Activated CD8-positive, alpha-beta memory T cell treated with anti-CD3 and anti-CD28 coated beads for 1 hour (primary cell): ENCODE measurements at regions not wholly inside any gene's neighbourhood (a gene's known extent, or its start where the extent isn't known, plus 50 kb on each side); places are given as distances from the start of the nearest gene placed in this dataset.

Experiments used
- DNase-seq, 2 donors: peaks; one replicate each; pipeline ENCODE4 v3.0.0-alpha.2; 2020; ENCODE audit warnings: low read depth in 1 of 2; ENCODE audit errors: extremely low read depth in 1 of 2

GRCh38 chr20:17093782-17094181 is 133.1 kb upstream of the PCSK2 start:
- DNase-seq = no peak

GRCh38 chr20:17097603-17098002 is 129.2 kb upstream of the PCSK2 start:
- no peak for DNase-seq

GRCh38 chr20:17100506-17100905 is 126.3 kb upstream of the PCSK2 start:
- no peak for DNase-seq

- no peak for DNase-seq
Measured at GRCh38 chr20:17107127-17107526, 119.7 kb upstream of the PCSK2 start.

GRCh38 chr20:17108896-17109295 is 117.9 kb upstream of the PCSK2 start:
- DNase-seq = no peak

GRCh38 chr20:17109307-17109706 is 117.5 kb upstream of the PCSK2 start:
- DNase-seq = no peak

GRCh38 chr20:17128206-17128605 is 98.6 kb upstream of the PCSK2 start:
- no peak for DNase-seq

- no peak for DNase-seq
Measured at GRCh38 chr20:17129089-17129488, 97.8 kb upstream of the PCSK2 start.

GRCh38 chr20:17137692-17138091 is 89.1 kb upstream of the PCSK2 start:
- no peak for DNase-seq

- no peak for DNase-seq
Measured at GRCh38 chr20:17138237-17138636, 88.6 kb upstream of the PCSK2 start.

- no peak for DNase-seq
Measured at GRCh38 chr20:17140894-17141293, 85.9 kb upstream of the PCSK2 start.

- no peak for DNase-seq
Measured at GRCh38 chr20:17141568-17141967, 85.3 kb upstream of the PCSK2 start.

GRCh38 chr20:17142666-17143065 is 84.2 kb upstream of the PCSK2 start:
- DNase-seq = no peak

- no peak for DNase-seq
Measured at GRCh38 chr20:17150858-17151257, 76.0 kb upstream of the PCSK2 start.

GRCh38 chr20:17155401-17155800 is 71.4 kb upstream of the PCSK2 start:
- no peak for DNase-seq

- no peak for DNase-seq
Measured at GRCh38 chr20:17158701-17159100, 68.1 kb upstream of the PCSK2 start.

- DNase-seq = no peak
Measured at GRCh38 chr20:17161673-17162481, 65.0 kb upstream of the PCSK2 start.

GRCh38 chr20:17168026-17168612 is 58.7 kb upstream of the PCSK2 start:
- no peak for DNase-seq

- no peak for DNase-seq
Measured at GRCh38 chr20:17169585-17170136, 57.2 kb upstream of the PCSK2 start.

GRCh38 chr20:17171746-17172280 is 55.0 kb upstream of the PCSK2 start:
- DNase-seq = no peak

GRCh38 chr20:17172836-17173516 is 53.9 kb upstream of the PCSK2 start:
- DNase-seq = no peak
